ENCODE measurements at regions not wholly inside any gene's neighbourhood (a gene's known extent, or its start where the extent isn't known, plus 50 kb on each side); places are given as distances from the start of the nearest gene placed in this dataset.
"Not testable (repeated sequence)": the region's sequence is repeated elsewhere in the genome, so short reads cannot be mapped to it uniquely, and the experiment has no call there.

DNA sequence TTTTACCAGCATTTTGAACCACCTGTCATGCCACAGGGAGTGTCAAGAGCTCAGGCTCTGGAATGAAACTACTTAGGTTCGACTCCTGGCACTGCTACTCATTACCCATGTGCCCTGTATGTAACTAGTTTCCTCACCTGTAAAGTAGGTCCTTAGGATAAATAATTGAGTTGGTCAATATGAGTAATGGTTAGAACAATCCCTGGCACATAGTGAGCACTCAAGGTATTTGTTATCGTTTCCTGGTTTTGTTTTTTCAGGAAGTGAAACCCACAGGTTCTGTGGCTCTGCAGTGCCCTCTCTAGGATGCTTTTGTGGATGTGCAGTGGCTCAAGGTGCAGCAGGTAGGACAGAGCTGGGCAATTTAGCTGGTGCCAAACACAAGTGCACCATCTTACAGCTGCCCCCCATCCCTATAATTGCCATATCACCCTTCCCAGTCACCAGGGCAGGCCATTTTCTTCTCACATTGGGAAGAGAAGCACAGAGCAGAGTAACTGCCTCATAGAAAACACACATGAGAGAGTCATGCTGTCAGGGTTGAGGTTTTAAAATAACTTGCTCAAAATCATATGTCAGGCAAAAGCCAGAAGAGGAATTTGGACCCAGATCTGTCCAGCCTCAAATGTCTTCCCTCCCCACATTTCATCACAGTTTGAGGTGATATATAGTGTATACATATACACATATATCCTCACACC lies 297.5 kb downstream of the RPAP3 start:
- DNase-seq = peak; percentile 36

GRCh38 chr12:47407463-47408129 lies 298.2 kb downstream of the RPAP3 start:
- DNase-seq = no peak

- no peak for DNase-seq
Observed at GRCh38 chr12:47403681-47404080, 302.1 kb downstream of the RPAP3 start.

DNA sequence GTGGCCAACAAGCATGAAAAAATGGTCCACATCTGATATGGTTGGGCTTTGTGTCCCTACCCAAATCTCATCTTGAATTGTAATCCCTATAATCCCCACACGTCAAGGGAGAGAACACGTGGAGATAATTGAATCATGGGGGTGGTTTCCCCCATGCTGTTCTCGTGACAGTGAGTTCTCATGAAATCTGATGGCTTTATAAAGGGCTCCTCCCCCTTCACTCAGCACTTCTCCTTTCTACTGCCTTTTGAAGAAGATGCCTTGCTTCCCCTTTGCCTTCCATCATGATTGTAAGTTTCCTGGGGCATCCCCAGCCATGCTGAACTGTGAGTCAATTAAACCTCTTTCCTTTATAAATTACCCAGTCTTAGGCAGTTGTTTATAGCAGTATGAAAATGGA lies 304.6 kb downstream of the RPAP3 start:
- DNase-seq = not testable (repeated sequence)

GRCh38 chr12:47400266-47400665 lies 305.6 kb downstream of the RPAP3 start:
- no peak for DNase-seq

GRCh38 chr12:47397664-47398281 lies 308.1 kb downstream of the RPAP3 start:
- DNase-seq = peak; percentile 53

DNA sequence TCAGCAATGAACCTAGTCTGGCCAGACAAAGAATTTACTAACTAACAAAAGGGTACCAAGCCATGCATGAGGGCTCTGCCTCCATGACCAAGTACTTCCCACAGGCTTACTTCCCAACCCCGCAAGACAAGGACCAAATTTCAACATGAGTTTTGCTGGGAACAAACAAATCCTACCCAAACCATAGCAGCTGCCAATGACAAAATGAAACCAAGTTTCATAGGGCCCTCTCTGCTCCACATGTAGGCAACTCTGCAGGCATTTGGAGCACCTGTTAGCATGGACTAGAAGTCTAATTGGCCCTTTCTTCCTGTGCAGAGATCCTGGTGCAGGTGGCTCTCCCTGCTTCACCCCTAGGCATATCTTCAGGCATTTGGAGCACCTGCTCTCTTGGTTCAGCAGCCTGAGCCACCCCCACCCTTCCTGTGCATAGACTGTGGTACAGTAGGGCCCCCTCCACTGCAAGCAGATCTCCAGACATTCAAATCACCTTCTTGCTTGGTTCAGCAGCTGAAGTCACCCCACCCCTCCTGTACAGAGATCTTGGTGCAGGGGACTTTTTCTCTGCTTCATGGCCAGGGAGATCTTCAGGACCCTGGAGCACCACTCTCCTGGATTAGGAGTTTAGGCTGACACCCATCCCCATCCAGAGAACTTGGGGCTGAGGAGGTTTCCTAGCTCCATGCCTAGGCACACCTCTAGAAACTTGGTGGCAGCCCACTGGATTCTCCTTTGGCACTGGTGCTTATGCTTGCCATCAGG lies 308.7 kb downstream of the RPAP3 start:
- no peak for DNase-seq

DNA sequence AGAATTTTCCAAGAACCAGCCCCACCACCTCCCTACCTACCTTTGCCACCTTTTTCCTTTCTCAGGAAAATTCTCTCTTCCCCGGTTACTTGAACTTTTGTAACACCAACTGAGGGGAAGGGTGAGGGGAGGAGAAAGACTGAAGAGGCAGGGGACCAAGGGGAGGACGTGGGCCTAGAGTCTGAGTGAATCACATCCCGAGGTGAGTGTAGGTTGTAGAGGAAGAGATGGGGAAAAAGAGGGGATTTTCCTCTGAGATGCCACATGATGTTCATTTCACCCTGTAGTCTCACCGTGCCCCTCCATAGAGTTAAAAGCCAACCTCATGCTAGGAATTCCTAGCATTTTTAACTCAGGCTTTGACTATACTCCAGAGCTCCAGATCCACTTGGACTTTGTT lies 311.8 kb downstream of the RPAP3 start:
- DNase-seq = peak; percentile 42

DNA sequence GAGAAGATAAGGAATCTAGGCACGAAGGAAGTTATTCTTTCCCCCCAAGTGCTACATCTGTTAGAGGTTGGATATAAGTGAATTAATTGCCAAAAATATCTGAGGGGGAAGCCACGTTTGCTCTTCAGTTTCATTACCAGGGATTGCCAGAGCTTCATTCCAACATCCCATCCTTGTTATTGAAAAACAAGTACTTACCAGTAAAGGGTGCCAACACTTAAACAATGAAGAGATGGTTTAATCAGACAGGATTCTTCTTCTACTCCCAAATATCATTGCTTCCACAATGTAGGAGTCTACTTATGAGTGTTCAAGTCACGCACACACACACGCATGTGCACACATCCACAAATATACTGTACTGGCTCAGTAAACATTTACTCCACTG lies 312.4 kb downstream of the RPAP3 start:
- no peak for DNase-seq

GRCh38 chr12:47391566-47391965 lies 311.8 kb upstream of the AMIGO2 start:
- DNase-seq = no peak

- DNase-seq = no peak
Observed at GRCh38 chr12:47388712-47389111, 309.0 kb upstream of the AMIGO2 start.

DNA sequence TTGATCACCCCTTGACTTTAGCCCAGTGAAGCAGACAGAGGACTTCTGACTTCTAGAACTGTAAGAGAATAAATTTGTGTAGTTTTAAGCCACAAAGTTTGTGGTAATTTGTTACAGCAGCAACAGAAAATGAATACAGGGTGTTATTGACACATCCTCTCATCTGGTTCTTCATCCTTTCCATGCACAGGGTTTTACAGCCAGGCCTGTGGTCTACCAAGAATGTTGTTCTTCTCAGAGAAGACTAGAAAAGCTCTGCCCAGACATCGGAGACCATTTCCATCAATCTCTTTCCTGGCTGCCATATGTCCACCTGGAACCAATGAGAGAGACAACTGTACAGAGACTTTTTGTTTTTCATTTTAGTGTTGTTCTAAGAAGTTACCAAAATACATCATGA lies 308.2 kb upstream of the AMIGO2 start:
- DNase-seq = no peak

DNA sequence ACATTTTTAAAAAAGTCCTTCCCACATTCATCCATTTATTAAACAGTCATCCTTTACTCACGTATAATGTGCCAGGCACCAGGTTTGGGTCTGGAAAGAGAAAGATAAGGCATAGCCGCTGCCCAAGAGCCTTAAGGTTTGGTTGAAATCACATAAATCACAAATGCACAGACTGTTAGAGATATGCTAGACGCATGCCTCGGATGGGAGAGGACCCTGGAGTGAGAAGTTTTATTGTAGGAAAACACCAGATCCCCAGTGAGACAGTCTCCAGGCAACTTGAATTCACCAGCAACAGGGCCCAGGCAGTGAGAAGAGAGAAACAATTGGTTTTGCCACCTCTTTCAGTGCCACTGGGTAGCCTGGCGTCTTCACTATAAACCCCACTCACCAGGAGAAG lies 305.9 kb upstream of the AMIGO2 start:
- no peak for DNase-seq

DNA sequence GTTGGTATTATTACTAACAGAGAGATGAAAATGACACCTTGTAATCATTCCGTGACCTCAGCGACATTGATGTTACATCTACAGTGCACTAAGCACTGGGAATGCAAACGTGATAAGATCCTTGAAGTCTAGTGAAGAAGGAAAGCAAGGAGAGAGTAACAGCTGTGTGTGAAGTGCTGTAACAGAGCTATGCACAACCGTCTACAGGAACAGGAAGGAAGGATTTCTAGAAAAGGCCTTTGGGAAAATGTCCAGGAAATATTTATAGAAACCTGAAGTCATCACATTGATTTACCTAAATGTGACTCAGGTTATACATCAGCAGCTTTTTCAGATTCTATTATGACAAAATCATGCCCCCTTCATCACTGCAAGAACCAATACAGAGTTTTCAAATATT lies 304.2 kb upstream of the AMIGO2 start:
- DNase-seq = peak; percentile 29

DNA sequence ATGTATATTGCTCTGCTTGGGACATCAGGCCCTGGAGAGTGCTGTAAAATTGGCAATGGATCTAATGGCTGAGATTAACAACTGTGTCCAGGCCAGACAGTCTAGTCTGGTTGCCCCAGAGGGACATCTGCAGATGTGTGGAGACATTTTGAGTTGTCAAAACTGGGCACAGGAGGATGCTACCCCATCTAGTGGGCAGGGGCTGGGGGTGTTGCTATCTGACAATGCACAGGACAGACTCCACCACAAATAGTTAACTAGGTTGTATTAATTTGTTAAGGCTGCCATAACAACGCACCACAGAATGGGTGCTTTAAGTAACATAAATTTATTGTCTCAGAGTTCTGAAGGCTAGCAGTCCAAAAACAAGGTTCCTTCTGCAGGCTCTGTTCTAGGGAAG lies 302.5 kb upstream of the AMIGO2 start:
- no peak for DNase-seq

DNA sequence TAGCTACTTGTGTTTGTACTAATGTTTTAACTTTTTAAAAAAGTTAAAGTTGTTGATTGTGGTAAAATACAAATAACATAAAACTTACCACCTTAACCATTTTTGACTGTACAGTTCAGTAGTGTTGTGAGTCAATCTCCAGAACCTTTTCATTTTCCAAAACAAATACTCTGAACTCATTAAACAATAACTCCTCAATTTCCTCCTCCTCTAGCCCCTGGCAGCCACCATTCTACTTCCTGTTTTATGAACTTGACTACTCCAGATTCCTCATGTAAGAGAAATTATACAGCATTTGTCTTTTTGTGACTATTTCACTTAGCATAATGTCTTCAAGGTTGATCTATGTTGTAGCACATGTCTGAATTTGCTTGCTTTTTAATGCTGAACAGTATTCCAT lies 299.1 kb upstream of the AMIGO2 start:
- no peak for DNase-seq

DNA sequence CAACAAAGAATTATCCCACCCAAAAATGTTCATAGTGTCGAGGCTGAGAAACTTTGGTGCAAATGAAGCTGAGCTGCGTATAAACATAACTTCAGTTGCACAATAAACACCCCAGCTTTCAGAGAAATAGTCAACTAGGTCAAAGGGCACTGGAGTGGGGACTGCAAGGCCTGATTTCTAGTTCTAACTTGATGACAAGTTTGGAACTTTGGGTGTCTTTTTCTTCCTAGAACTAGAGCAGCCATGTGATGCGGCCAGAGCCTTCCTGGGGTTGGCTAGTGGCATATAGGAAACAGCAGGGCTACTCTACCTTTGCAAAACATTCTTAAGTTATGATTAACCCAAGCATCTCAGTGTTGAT lies 298.4 kb upstream of the AMIGO2 start:
- DNase-seq = no peak

- peak; percentile 89 for DNase-seq
Observed at GRCh38 chr12:47377414-47378221, 297.9 kb upstream of the AMIGO2 start.

GRCh38 chr12:47376927-47377326 lies 297.2 kb upstream of the AMIGO2 start:
- DNase-seq = no peak

DNA sequence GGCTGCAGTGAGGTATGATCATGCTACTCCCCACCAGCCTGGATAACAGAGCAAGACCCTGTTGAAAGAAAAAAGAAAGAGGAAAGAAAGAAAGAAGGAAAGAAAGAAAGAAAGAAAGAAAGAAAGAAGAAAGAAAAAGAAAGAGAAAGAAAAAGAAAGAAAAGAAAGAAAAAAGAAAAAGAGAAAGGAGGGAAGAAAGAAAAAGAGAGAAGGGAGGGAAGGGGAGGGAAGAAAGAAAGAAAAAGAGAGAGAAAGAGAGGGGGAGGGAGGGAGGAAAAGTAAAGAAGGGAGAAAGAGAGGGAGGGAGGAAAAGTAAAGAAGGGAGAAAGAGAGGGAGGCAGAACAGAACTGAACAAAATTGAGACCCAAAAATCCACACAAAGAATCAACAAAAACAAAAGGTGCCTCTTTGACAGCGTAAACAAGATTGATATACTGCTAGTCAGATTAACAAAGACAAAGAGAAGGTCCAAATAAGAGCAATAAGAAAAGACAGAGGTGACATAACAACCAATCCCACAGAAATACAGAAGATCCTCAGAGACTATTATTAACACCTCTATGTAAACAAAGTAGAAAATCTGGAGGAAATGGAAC lies 293.9 kb upstream of the AMIGO2 start:
- DNase-seq = no peak

DNA sequence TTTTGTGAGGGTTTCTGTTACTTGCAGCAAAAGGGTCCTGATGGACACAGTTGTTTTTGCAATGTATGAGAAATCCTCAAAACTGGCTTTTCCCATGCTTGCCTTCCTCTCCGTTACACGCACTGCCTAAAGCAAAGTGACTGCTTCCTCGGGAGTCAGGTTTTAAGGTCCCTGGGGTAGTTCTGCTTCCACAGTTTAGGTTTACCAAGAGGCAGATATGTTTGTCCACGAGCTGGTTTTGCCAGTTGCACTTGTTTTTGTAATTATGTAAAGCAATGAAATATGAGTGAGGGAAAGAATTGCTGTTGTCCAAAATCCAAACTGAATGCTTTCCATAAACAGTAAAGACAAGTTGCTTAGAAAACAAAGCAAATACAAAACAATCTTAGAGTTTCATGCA lies 290.7 kb upstream of the AMIGO2 start:
- no peak for DNase-seq

GRCh38 chr12:47369085-47369484 lies 289.3 kb upstream of the AMIGO2 start:
- no peak for DNase-seq
